Neural progenitor cell (in vitro differentiated cells): ENCODE measurements at regions not wholly inside any gene's neighbourhood (a gene's known extent, or its start where the extent isn't known, plus 50 kb on each side); places are given as distances from the start of the nearest gene placed in this dataset.

Experiments
- DNase-seq: peaks from one replicate; pipeline ENCODE4 v3.0.0-alpha.2; 2016; ENCODE audit warnings: low spot score
- H2AFZ ChIP-seq: fragments of 200-600 bp; sonication (generic); replicated peaks from 2 replicates; pipeline ENCODE4 v1.6.1; 2016; ENCODE audit warnings: antibody characterized with exemption
- H3F3A ChIP-seq: fragments of 200-600 bp; sonication (generic); 2 replicates; pipeline ENCODE4 v1.6.1; 2016; ENCODE audit warnings: antibody characterized with exemption, low read depth
- H3K27ac ChIP-seq: fragments of 200-600 bp; sonication (generic); 2 replicates; pipeline ENCODE4 v1.5.1; 2016; ENCODE audit warnings: mild to moderate bottlenecking
- H3K27me3 ChIP-seq: fragments of 200-600 bp; sonication (generic); 2 replicates; pipeline ENCODE4 v1.6.1; 2016; ENCODE audit warnings: mild to moderate bottlenecking, moderate library complexity
- H3K36me3 ChIP-seq: fragments of 200-600 bp; sonication (generic); 2 replicates; pipeline ENCODE4 v1.5.1; 2016
- H3K4me1 ChIP-seq: fragments of 200-600 bp; sonication (generic); 2 replicates; pipeline ENCODE4 v1.6.1; 2016; ENCODE audit warnings: mixed run types
- H3K4me2 ChIP-seq: fragments of 200-600 bp; sonication (generic); 2 replicates; pipeline ENCODE4 v1.6.1; 2016
- H3K4me3 ChIP-seq: fragments of 200-600 bp; sonication (generic); 2 replicates; pipeline ENCODE4 v1.5.1; 2016
- H3K79me2 ChIP-seq: fragments of 200-600 bp; sonication (generic); 2 replicates; pipeline ENCODE4 v1.6.1; 2016; ENCODE audit warnings: low read depth
- H3K9ac ChIP-seq: fragments of 200-600 bp; sonication (generic); 2 replicates; pipeline ENCODE4 v1.6.1; 2016
- H3K9me3 ChIP-seq: fragments of 200-600 bp; sonication (generic); 2 replicates; pipeline ENCODE4 v1.5.1; 2016; ENCODE audit warnings: low read depth
- H4K20me1 ChIP-seq: fragments of 200-600 bp; sonication (generic); 2 replicates; pipeline ENCODE4 v1.6.1; 2016; ENCODE audit warnings: low read depth
- H3K27ac Mint-ChIP-seq: 3 replicates; pipeline ENCODE4 v1.8.0; 2021; ENCODE audit warnings: mixed read lengths
- H3K27me3 Mint-ChIP-seq: 2 replicates; pipeline ENCODE4 v1.8.0; 2022; ENCODE audit warnings: low read depth, mild to moderate bottlenecking, inconsistent platforms, moderate library complexity, mixed read lengths; ENCODE audit not compliant: insufficient read depth
- H3K36me3 Mint-ChIP-seq: 3 replicates; pipeline ENCODE4 v1.8.0; 2021; ENCODE audit warnings: mixed read lengths
- H3K4me1 Mint-ChIP-seq: 3 replicates; pipeline ENCODE4 v1.8.0; 2021; ENCODE audit warnings: mixed read lengths
- H3K4me3 Mint-ChIP-seq: 3 replicates; pipeline ENCODE4 v1.8.0; 2021; ENCODE audit warnings: mild to moderate bottlenecking, moderate library complexity, mixed read lengths
- H3K9me3 Mint-ChIP-seq: 3 replicates; pipeline ENCODE4 v1.8.0; 2020; ENCODE audit warnings: mixed read lengths
- EZH2 ChIP-seq: fragments of 200-600 bp; sonication (generic); IDR thresholded peaks from 2 replicates; pipeline ENCODE4 v1.6.1; 2017; ENCODE audit warnings: antibody characterized with exemption, mild to moderate bottlenecking, moderate library complexity
- EZH2phosphoT487 ChIP-seq: fragments of 200-600 bp; sonication (generic); IDR thresholded peaks from 2 replicates; pipeline ENCODE4 v1.6.1; 2017; ENCODE audit warnings: antibody characterized with exemption
- TF ChIP-seq, protein P1 (sequence below): fragments of 200-600 bp; sonication (generic); IDR thresholded peaks from 2 replicates; pipeline ENCODE4 v1.5.1; 2017; ENCODE audit warnings: antibody characterized with exemption, mild to moderate bottlenecking

DNA sequence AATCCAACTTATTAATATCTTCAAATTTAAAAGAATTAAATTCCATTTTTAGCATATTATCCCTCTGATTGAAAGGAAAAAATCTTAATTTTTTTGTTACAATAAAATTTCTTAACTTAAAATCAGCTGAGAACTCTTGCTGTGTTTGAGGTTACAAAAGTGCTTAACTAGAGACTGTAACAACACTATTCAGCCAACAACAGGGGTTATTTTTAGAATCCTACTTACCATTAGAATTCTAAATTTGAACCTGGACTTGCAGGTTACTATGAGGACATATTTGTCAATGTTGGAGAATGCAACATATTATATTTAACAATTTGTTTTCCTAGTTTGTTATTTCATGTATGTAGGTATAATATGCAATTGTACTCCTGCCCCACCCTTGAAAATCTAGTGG lies 238.1 kb upstream of the CXXC4 start:
- no peaks in the 10 kb centered on the region for H3K9me3 Mint-ChIP-seq
- H3K9ac ChIP-seq, result no peak overlapping the region
- H3K4me3 ChIP-seq, result no peak overlapping the region
- H3K4me1 Mint-ChIP-seq, result peaks cover 10% of the 10 kb centered on the region
- DNase-seq, result no peak
- H3K27ac Mint-ChIP-seq, result no peak overlapping the region
- no peaks in the 10 kb centered on the region for H3F3A ChIP-seq
- H4K20me1 ChIP-seq, result no peaks in the 10 kb centered on the region
- no peaks in the 10 kb centered on the region for H3K9me3 ChIP-seq
- H3K4me1 ChIP-seq, result peaks cover 4% of the 10 kb centered on the region
- H2AFZ ChIP-seq, result no peak overlapping the region
- H3K79me2 ChIP-seq, result no peaks in the 10 kb centered on the region
- H3K27me3 ChIP-seq, result no peaks in the 10 kb centered on the region
- no peak overlapping the region for H3K27ac ChIP-seq
- no peak overlapping the region for H3K4me3 Mint-ChIP-seq
- peaks cover 3% of the 10 kb centered on the region for H3K27me3 Mint-ChIP-seq
- no peak overlapping the region for H3K4me2 ChIP-seq
- TF ChIP-seq EZH2 (no peak), EZH2phosphoT487 (no peak)
- TF ChIP-seq, protein P1, sequence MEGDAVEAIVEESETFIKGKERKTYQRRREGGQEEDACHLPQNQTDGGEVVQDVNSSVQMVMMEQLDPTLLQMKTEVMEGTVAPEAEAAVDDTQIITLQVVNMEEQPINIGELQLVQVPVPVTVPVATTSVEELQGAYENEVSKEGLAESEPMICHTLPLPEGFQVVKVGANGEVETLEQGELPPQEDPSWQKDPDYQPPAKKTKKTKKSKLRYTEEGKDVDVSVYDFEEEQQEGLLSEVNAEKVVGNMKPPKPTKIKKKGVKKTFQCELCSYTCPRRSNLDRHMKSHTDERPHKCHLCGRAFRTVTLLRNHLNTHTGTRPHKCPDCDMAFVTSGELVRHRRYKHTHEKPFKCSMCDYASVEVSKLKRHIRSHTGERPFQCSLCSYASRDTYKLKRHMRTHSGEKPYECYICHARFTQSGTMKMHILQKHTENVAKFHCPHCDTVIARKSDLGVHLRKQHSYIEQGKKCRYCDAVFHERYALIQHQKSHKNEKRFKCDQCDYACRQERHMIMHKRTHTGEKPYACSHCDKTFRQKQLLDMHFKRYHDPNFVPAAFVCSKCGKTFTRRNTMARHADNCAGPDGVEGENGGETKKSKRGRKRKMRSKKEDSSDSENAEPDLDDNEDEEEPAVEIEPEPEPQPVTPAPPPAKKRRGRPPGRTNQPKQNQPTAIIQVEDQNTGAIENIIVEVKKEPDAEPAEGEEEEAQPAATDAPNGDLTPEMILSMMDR, result no peak
- H3K36me3 Mint-ChIP-seq, result no peaks in the 10 kb centered on the region
- no peaks in the 10 kb centered on the region for H3K36me3 ChIP-seq

DNA sequence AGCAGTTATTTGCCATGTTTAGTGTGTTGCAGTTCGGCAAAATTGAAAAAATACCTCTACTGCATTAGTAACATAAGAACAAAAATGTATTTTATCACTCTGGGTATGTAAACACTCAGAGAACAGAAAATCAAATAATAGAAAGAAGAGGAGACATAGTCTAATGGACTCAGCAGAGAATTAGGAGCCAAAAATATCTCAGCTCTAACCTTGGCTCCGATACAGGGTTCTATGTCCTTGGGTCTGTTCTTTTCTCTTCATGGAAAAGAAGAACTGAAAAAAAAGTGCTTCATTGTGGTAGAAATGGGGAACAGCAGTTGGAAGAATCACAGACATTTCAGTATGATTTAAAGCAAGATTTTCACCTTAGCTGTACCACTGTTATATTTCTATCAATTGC lies 240.5 kb upstream of the CXXC4 start:
- peaks cover 3% of the 10 kb centered on the region for H3K27me3 Mint-ChIP-seq
- Histone ChIP-seq H3K27ac (no peak overlapping the region), H3F3A (no peaks in the 10 kb centered on the region), H3K9me3 (no peaks in the 10 kb centered on the region), H2AFZ (no peak overlapping the region), H3K4me1 (peaks cover 4% of the 10 kb centered on the region), H4K20me1 (no peaks in the 10 kb centered on the region), H3K4me3 (no peak overlapping the region), H3K9ac (no peak overlapping the region), H3K36me3 (no peaks in the 10 kb centered on the region), H3K79me2 (no peaks in the 10 kb centered on the region), H3K27me3 (no peaks in the 10 kb centered on the region), H3K4me2 (no peak overlapping the region)
- H3K9me3 Mint-ChIP-seq, result no peaks in the 10 kb centered on the region
- H3K4me3 Mint-ChIP-seq, result no peak overlapping the region
- H3K36me3 Mint-ChIP-seq, result no peaks in the 10 kb centered on the region
- no peak overlapping the region for H3K27ac Mint-ChIP-seq
- peaks cover 10% of the 10 kb centered on the region for H3K4me1 Mint-ChIP-seq
- TF ChIP-seq, protein P1, result no peak
- TF ChIP-seq EZH2 (no peak), EZH2phosphoT487 (no peak)
- DNase-seq, result no peak

DNA sequence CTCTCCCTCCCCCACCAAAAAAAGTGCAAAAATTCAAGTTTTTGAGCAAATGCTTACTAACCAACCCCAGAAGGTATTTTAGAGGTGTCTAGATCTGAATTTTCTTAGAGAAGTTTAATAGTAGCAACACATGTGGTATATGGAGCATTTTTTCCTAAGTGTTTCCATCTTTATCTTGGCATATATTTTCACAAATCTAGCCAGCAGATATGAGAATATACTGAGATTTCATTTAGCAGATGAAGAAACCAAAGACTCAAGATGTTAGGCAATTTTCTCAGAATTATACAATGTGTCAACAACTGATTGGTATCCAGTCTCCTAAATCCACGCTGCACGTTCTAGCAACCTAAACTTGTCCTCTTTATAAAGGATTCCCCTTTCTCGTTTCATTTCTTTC lies 245.5 kb upstream of the CXXC4 start:
- Histone ChIP-seq H4K20me1 (no peaks in the 10 kb centered on the region), H3K4me2 (no peak overlapping the region), H3K27ac (no peak overlapping the region), H2AFZ (no peak overlapping the region), H3K27me3 (no peaks in the 10 kb centered on the region), H3F3A (no peaks in the 10 kb centered on the region), H3K79me2 (no peaks in the 10 kb centered on the region), H3K36me3 (no peaks in the 10 kb centered on the region), H3K9ac (no peak overlapping the region), H3K4me3 (no peak overlapping the region), H3K9me3 (no peaks in the 10 kb centered on the region), H3K4me1 (no peaks in the 10 kb centered on the region)
- no peak for DNase-seq
- TF ChIP-seq, protein P1, result no peak
- no peak for TF ChIP-seq EZH2
- no peak for TF ChIP-seq EZH2phosphoT487
- Mint-ChIP-seq H3K4me3 (no peak overlapping the region), H3K4me1 (no peaks in the 10 kb centered on the region), H3K9me3 (no peaks in the 10 kb centered on the region), H3K27me3 (no peaks in the 10 kb centered on the region), H3K27ac (no peak overlapping the region), H3K36me3 (no peaks in the 10 kb centered on the region)

DNA sequence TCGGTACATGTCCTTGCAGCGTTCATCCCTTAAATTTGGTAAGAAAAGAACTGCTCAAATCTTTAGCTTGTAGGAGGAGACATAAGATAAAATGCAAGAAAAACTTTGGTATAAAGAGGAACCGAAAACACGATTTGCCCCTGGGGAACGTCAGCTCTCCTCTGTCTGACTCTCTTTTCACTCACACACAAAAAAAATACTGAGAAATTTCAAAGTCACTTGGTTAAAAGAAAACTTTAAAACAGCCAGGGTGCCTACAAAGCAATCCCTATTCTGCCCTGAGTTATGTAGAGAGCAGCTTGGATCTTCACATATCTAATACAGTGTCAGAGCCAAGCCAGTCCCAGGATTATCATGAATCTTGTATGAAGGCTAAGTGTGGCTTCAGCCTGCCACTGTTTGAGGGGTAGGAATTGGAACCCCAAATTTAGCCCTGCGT lies 248.5 kb upstream of the CXXC4 start:
- Histone ChIP-seq H2AFZ (peak overlapping the region; percentile 30), H3K4me3 (no peak overlapping the region), H3K36me3 (no peaks in the 10 kb centered on the region), H3F3A (no peaks in the 10 kb centered on the region), H4K20me1 (no peaks in the 10 kb centered on the region), H3K4me2 (no peak overlapping the region), H3K4me1 (no peaks in the 10 kb centered on the region), H3K9me3 (no peaks in the 10 kb centered on the region), H3K27ac (no peak overlapping the region), H3K27me3 (no peaks in the 10 kb centered on the region), H3K79me2 (no peaks in the 10 kb centered on the region), H3K9ac (no peak overlapping the region)
- Mint-ChIP-seq H3K4me3 (no peak overlapping the region), H3K27ac (no peak overlapping the region), H3K9me3 (no peaks in the 10 kb centered on the region), H3K4me1 (no peaks in the 10 kb centered on the region), H3K36me3 (no peaks in the 10 kb centered on the region), H3K27me3 (no peaks in the 10 kb centered on the region)
- TF ChIP-seq EZH2, result no peak
- no peak for TF ChIP-seq EZH2phosphoT487
- TF ChIP-seq, protein P1, result no peak
- DNase-seq, result no peak
